ENCODE measurements at regions not wholly inside any gene's neighbourhood (a gene's known extent, or its start where the extent isn't known, plus 50 kb on each side); places are given as distances from the start of the nearest gene placed in this dataset.
"Not testable (repeated sequence)": the region's sequence is repeated elsewhere in the genome, so short reads cannot be mapped to it uniquely, and the experiment has no call there.

DNA sequence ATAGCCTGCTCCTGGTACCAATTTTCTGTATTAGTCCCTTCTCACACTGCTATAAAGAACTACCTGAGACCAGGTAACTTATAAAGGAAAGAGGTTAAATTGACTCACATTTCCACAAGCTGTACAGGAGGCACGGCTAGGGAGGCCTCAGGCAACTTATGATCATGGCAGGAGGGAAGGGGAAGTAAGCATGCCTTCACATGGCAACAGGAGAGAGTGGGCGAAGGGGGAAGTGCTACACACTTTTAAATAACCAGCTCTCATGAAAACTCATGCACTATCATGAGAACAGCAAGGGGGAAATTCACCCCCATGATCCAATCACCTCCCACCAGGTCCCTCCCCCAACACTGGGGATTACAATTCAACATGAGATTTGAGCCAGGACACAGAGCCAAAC, 284.5 kb upstream of the KLF4 start:
- TF ChIP-seq, protein P1, sequence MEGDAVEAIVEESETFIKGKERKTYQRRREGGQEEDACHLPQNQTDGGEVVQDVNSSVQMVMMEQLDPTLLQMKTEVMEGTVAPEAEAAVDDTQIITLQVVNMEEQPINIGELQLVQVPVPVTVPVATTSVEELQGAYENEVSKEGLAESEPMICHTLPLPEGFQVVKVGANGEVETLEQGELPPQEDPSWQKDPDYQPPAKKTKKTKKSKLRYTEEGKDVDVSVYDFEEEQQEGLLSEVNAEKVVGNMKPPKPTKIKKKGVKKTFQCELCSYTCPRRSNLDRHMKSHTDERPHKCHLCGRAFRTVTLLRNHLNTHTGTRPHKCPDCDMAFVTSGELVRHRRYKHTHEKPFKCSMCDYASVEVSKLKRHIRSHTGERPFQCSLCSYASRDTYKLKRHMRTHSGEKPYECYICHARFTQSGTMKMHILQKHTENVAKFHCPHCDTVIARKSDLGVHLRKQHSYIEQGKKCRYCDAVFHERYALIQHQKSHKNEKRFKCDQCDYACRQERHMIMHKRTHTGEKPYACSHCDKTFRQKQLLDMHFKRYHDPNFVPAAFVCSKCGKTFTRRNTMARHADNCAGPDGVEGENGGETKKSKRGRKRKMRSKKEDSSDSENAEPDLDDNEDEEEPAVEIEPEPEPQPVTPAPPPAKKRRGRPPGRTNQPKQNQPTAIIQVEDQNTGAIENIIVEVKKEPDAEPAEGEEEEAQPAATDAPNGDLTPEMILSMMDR (conservative IDR thresholded peaks at IDR 0.05; ENCODE audit: low read depth, low read length) = not testable (repeated sequence)
- TF ChIP-seq EZH2 (IDR thresholded peaks at IDR 0.05; ENCODE audit: low read length, unreplicated experiment); EZH2phosphoT487 (IDR thresholded peaks at IDR 0.05; ENCODE audit: borderline replicate concordance, low read length): not testable (repeated sequence)
